ENCODE measurements at regions not wholly inside any gene's neighbourhood (a gene's known extent, or its start where the extent isn't known, plus 50 kb on each side); places are given as distances from the start of the nearest gene placed in this dataset.

DNA sequence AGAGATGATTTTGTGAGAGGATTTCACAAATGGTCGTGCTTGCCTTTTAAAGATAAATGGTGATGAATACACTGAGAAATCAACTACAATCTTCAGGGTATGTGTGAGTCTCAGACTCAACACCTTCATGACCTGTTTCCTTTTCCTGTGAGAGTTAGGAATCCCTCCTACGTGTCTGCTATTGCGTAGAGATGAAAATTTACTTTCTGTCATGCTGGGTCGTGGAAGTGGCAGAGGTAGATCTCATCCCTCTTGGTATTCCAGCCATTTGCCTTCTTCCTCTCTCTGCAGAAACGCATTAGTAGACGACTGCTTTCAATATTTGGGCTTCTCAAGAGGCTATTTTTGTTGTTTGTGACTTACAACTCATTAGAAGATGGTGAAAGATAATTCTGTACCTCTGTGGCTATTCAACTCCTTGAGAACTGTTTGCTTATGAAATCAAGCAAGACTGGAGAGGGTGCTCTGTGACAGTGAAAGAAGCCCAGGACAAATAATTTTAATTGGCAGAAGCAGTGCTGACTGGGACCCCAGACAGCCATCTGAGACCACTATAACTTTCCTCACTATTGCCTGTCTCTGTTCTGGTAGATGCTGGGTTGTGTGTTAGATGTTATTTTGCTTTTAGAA, 233.1 kb downstream of the LACC1 start:
- TF ChIP-seq POLR2A (IDR thresholded peaks at IDR 0.05): no peak
- TF ChIP-seq CTCF (IDR thresholded peaks at IDR 0.05): no peak
